PFSK-1 (cell line): ENCODE measurements at regions not wholly inside any gene's neighbourhood (a gene's known extent, or its start where the extent isn't known, plus 50 kb on each side); places are given as distances from the start of the nearest gene placed in this dataset.

Experiments
- FOXP2 ChIP-seq: optimal IDR thresholded peaks from 2 replicates; pipeline ENCODE3; 2011; ENCODE audit warnings: borderline replicate concordance, control low read depth, inconsistent platforms; ENCODE audit not compliant: insufficient read depth; ENCODE audit errors: extremely low read length, extremely low read depth
- POLR2AphosphoS5 ChIP-seq: IDR thresholded peaks from 2 replicates; pipeline ENCODE4 v1.6.1; 2012; ENCODE audit warnings: low read depth, mild to moderate bottlenecking, control low read depth, low read length, moderate library complexity
- TAF1 ChIP-seq: IDR thresholded peaks from 2 replicates; pipeline ENCODE4 v1.6.1; 2012; ENCODE audit warnings: low read length, control low read depth, borderline replicate concordance; ENCODE audit not compliant: insufficient read depth

DNA sequence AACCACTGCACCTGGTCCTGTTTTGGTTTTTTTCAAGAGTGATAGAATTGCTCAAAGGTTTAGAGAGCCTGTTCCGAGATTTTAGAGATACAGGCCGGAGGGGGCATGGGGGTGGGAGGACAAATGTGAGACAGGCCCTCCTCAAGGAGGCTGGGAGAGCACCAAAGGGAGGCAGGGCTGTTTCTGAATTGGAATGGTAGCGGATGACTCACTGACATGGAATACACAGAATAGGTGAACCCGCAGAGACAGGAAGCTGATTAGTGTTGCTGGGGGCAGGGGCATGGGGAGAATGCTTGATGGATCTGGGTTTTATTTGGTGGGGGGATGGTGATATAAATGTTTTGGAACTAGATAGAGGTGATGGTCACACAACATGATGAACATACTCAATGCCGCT, 111.0 kb upstream of the MGAT5 start:
- TF ChIP-seq POLR2AphosphoS5 (no peak), FOXP2 (no peak), TAF1 (no peak)
